Heart right ventricle (tissue), 16 donors: ENCODE measurements at regions not wholly inside any gene's neighbourhood (a gene's known extent, or its start where the extent isn't known, plus 50 kb on each side); places are given as distances from the start of the nearest gene placed in this dataset.

Experiments used
- ATAC-seq, 8 donors: fragments of 200-7000 bp; cut with Tn5 transposase; one replicate each; pipeline ENCODE4 v1.9.1; 2020; ENCODE audit warnings: mild to moderate bottlenecking in 8 of 8, moderate library complexity in 8 of 8, moderate number of reproducible peaks in 1 of 8
- DNase-seq, 2 donors: peaks; one replicate each; pipeline ENCODE4 v3.0.0-alpha.2; 2020
- H3K27ac ChIP-seq, 10 donors: fragments of 200-600 bp; sonication (generic) in 2 of 10; one replicate each; pipeline versions ENCODE4 v1.5.0 to v1.8.0; 2020 to 2022; ENCODE audit warnings: mild to moderate bottlenecking in 3 of 10
- H3K27me3 ChIP-seq, 7 donors: fragments of 200-600 bp; one replicate each; pipeline ENCODE4 v1.8.0; 2021 to 2022; ENCODE audit warnings: mild to moderate bottlenecking in 2 of 7
- H3K36me3 ChIP-seq, 9 donors: fragments of 200-600 bp; sonication (generic) in 1 of 9; one replicate each; pipeline versions ENCODE4 v1.5.0 to v1.8.0; 2020 to 2022; ENCODE audit warnings: mild to moderate bottlenecking in 2 of 9
- H3K4me1 ChIP-seq, 9 donors: fragments of 200-600 bp; sonication (generic) in 1 of 9; one replicate each; pipeline versions ENCODE4 v1.5.0 to v1.8.0; 2020 to 2022; ENCODE audit warnings: mild to moderate bottlenecking in 4 of 9
- H3K4me3 ChIP-seq, 10 donors: fragments of 200-600 bp; sonication (generic) in 2 of 10; one replicate each; pipeline versions ENCODE4 v1.5.0 to v1.8.0; 2020 to 2022; ENCODE audit warnings: mild to moderate bottlenecking in 7 of 10, moderate library complexity in 2 of 10
- H3K9me3 ChIP-seq, 11 donors: fragments of 200-600 bp in 10 of 11; sonication (generic) in 2 of 11; one replicate each; pipeline versions ENCODE4 v1.5.0 to v1.8.0; 2013 to 2022; ENCODE audit warnings: mild to moderate bottlenecking in 2 of 11, control low read depth in 1 of 11, moderate library complexity in 1 of 11
- CTCF ChIP-seq, 9 donors: fragments of 200-600 bp; sonication (generic) in 2 of 9; IDR thresholded peaks; one replicate each; pipeline versions ENCODE4 v1.5.0 to v1.8.0; 2021 to 2022; ENCODE audit warnings: antibody characterized with exemption in 9 of 9, mild to moderate bottlenecking in 5 of 9, moderate library complexity in 1 of 9
- WGBS, 2 donors: extraction: QIAGEN DNeasy Blood & Tissue Kit; methylation state at CpG; one replicate each; pipeline ENCODE4 v1.1.7; 2013; ENCODE audit warnings: inconsistent platforms in 1 of 2; 5-methylcytosine and 5-hydroxymethylcytosine counted together
- intact Hi-C, 10 donors: fragments of 100-400 bp; cut with DNase I; formaldehyde crosslinking; loops; one replicate each; pipeline versions ENCODE4 v1.11.1 to v1.14.2; 2022
- donor health status: Arrhythmogenic right ventricular cardiomyopathy.
- donor health status: ischemic (EF 13 %, LVEDD 7.1; RV severe dilation, severe dysfunction).
- donor health status: healthy with polysubstance abuse.
- donor health status: DM: no; HTN: yes; CAD: no.
- donor health status: DM: no; HTN: no; CAD: no.
- donor health status: ischemic (EF 25% LVEDD 6.9; RV normal size, moderate dysfunction).
- donor health status: ischemic (EF 25% LVEDD 5.7; RV mildly dilated, moderate dysfunction).
- donor health status: healthy.
- donor health status: DM: yes; HTN: yes; CAD: no.
- donor health status: Ischemic cardiomyopathy.
- donor health status: ischemic (EF 35%, LVEDD 5.7; RV mildly dilated, moderate dysfunction).
- donor health status: nonischemic (EF 11% LVEDD 7.7; RV severe dilation, severe dysfunction).
- donor health status: DM: yes; HTN: yes; CAD: no.
- donor health status: PGD.
- donor health status: ischemic (EF 29% LVEDD 5.4; RV normal size, mild dysfunction).
- donor health status: nonischemic (EF 23%, LVEDD 6.1; RV moderate dilation, normal function).

- H3K27me3 ChIP-seq: no peaks in the 10 kb centered on the region
- DNase-seq: no peak
- WGBS, 2 donors: 56 to 64% methylated on average over 1 of the region's 1 CpG
- H3K36me3 ChIP-seq: no peaks in the 10 kb centered on the region
- no peak for ATAC-seq
- no peak overlapping the region for H3K4me3 ChIP-seq
- no peaks in the 10 kb centered on the region for H3K4me1 ChIP-seq
- no peak overlapping the region for H3K27ac ChIP-seq
- intact Hi-C loops: no loop called here
- peaks cover 0 to 6% (median 0%) of the 10 kb centered on the region in 11 donors for H3K9me3 ChIP-seq
- no peak for TF ChIP-seq CTCF (IDR thresholded peaks at IDR 0.05)
Observed at GRCh38 chr5:101429241-101429640, 526.2 kb upstream of the ST8SIA4 start.

GRCh38 chr5:101425339-101425859, 522.3 kb upstream of the ST8SIA4 start:
- H3K4me3 ChIP-seq: no peak overlapping the region
- DNase-seq (no peak), ATAC-seq (no peak)
- H3K36me3 ChIP-seq: no peaks in the 10 kb centered on the region
- no peaks in the 10 kb centered on the region for H3K27me3 ChIP-seq
- no peaks in the 10 kb centered on the region for H3K4me1 ChIP-seq
- intact Hi-C loops: no loop called here
- 68 to 86% methylated on average over 2 of the region's 2 CpGs for WGBS, 2 donors
- H3K27ac ChIP-seq: peak overlapping the region in 1 of 10 donors; percentile 42
- peaks cover 0 to 3% (median 0%) of the 10 kb centered on the region in 11 donors for H3K9me3 ChIP-seq
- TF ChIP-seq CTCF (IDR thresholded peaks at IDR 0.05): no peak

- H3K4me3 ChIP-seq: no peak overlapping the region
- no peaks in the 10 kb centered on the region for H3K9me3 ChIP-seq
- TF ChIP-seq CTCF (IDR thresholded peaks at IDR 0.05): no peak
- intact Hi-C loops: no loop called here
- H3K27ac ChIP-seq: peak overlapping the region in 1 of 10 donors; percentile 42
- H3K27me3 ChIP-seq: no peaks in the 10 kb centered on the region
- peak in 1 of 8 donors; percentile 39 for ATAC-seq
- no peaks in the 10 kb centered on the region for H3K4me1 ChIP-seq
- DNase-seq: no peak
- H3K36me3 ChIP-seq: no peaks in the 10 kb centered on the region
- WGBS, 2 donors: 52 to 57% methylated on average over 2 of the region's 2 CpGs
Observed at GRCh38 chr5:101424530-101425175, 521.6 kb upstream of the ST8SIA4 start.

GRCh38 chr5:101418713-101419118, 515.6 kb upstream of the ST8SIA4 start:
- peak in 1 of 8 donors; percentile 22 for ATAC-seq
- Histone ChIP-seq H3K27ac (peak overlapping the region in 1 of 10 donors; percentile 18), H3K4me3 (no peak overlapping the region), H3K36me3 (no peaks in the 10 kb centered on the region), H3K9me3 (no peaks in the 10 kb centered on the region), H3K4me1 (no peaks in the 10 kb centered on the region), H3K27me3 (no peaks in the 10 kb centered on the region)
- TF ChIP-seq CTCF (IDR thresholded peaks at IDR 0.05): no peak
- 7 to 19% methylated on average over 1 of the region's 1 CpG for WGBS, 2 donors
- intact Hi-C loops: loop anchor here in 1 of 10 donors (5.0 kb wide), 1 partner anchor 84 kb away; no protein-coding TSS in a partner anchor
- DNase-seq: no peak
